ENCODE measurements at regions not wholly inside any gene's neighbourhood (a gene's known extent, or its start where the extent isn't known, plus 50 kb on each side); places are given as distances from the start of the nearest gene placed in this dataset.

GRCh38 chr2:13193900-13194299 lies 477.2 kb downstream of the TRIB2 start:
- H3K4me3 ChIP-seq (ENCODE audit: low read depth, low read length), result no peak overlapping the region
- DNase-seq (ENCODE audit: low read depth, low spot score), result peak; percentile 48
- peak; percentile 48 for TF ChIP-seq CTCF (IDR thresholded peaks at IDR 0.05; ENCODE audit: low read depth, low read length)
- in situ Hi-C loops (cut with HindIII; ENCODE audit: low sequenced_read_pairs), result no loop called here

GRCh38 chr2:13195270-13195669 lies 478.5 kb downstream of the TRIB2 start:
- no peak for DNase-seq (ENCODE audit: low read depth, low spot score)
- no peak for TF ChIP-seq CTCF (IDR thresholded peaks at IDR 0.05; ENCODE audit: low read depth, low read length)
- H3K4me3 ChIP-seq (ENCODE audit: low read depth, low read length), result no peak overlapping the region
- in situ Hi-C loops (cut with HindIII; ENCODE audit: low sequenced_read_pairs), result no loop called here

GRCh38 chr2:13197248-13197647 lies 480.5 kb downstream of the TRIB2 start:
- DNase-seq (ENCODE audit: low read depth, low spot score), result no peak
- in situ Hi-C loops (cut with HindIII; ENCODE audit: low sequenced_read_pairs), result no loop called here
- no peak for TF ChIP-seq CTCF (IDR thresholded peaks at IDR 0.05; ENCODE audit: low read depth, low read length)
- no peak overlapping the region for H3K4me3 ChIP-seq (ENCODE audit: low read depth, low read length)

- peak; percentile 7 for DNase-seq (ENCODE audit: low read depth, low spot score)
- no peak overlapping the region for H3K4me3 ChIP-seq (ENCODE audit: low read depth, low read length)
- TF ChIP-seq CTCF (IDR thresholded peaks at IDR 0.05; ENCODE audit: low read depth, low read length), result peak; percentile 40
- in situ Hi-C loops (cut with HindIII; ENCODE audit: low sequenced_read_pairs), result no loop called here
Measured at GRCh38 chr2:13201924-13202323, 485.2 kb downstream of the TRIB2 start.

GRCh38 chr2:13212115-13212514 lies 495.4 kb downstream of the TRIB2 start:
- no peak for TF ChIP-seq CTCF (IDR thresholded peaks at IDR 0.05; ENCODE audit: low read depth, low read length)
- in situ Hi-C loops (cut with HindIII; ENCODE audit: low sequenced_read_pairs), result no loop called here
- no peak for DNase-seq (ENCODE audit: low read depth, low spot score)
- no peak overlapping the region for H3K4me3 ChIP-seq (ENCODE audit: low read depth, low read length)

GRCh38 chr2:13218205-13218604 lies 501.5 kb downstream of the TRIB2 start:
- in situ Hi-C loops (cut with HindIII; ENCODE audit: low sequenced_read_pairs), result no loop called here
- DNase-seq (ENCODE audit: low read depth, low spot score), result no peak
- TF ChIP-seq CTCF (IDR thresholded peaks at IDR 0.05; ENCODE audit: low read depth, low read length), result no peak
- no peak overlapping the region for H3K4me3 ChIP-seq (ENCODE audit: low read depth, low read length)

- in situ Hi-C loops (cut with HindIII; ENCODE audit: low sequenced_read_pairs), result no loop called here
- no peak for DNase-seq (ENCODE audit: low read depth, low spot score)
- no peak for TF ChIP-seq CTCF (IDR thresholded peaks at IDR 0.05; ENCODE audit: low read depth, low read length)
- H3K4me3 ChIP-seq (ENCODE audit: low read depth, low read length), result no peak overlapping the region
Measured at GRCh38 chr2:13227578-13227977, 510.8 kb downstream of the TRIB2 start.

Measured in astrocyte of the spinal cord (primary cell).